HEK293 (cell line): ENCODE measurements at regions not wholly inside any gene's neighbourhood (a gene's known extent, or its start where the extent isn't known, plus 50 kb on each side); places are given as distances from the start of the nearest gene placed in this dataset.

Experiments used
- CTCF ChIA-PET: fragments of 350-600 bp; formaldehyde crosslinking; extraction: SDS; loops from one replicate; lab custom pipeline; 2021; ENCODE audit warnings: antibody characterized with exemption; lab: Yijun Ruan, JAX
- POLR2A ChIA-PET: fragments of 300-600 bp; formaldehyde crosslinking; extraction: SDS; loops from one replicate; lab custom pipeline; 2020; ENCODE audit warnings: antibody characterized with exemption, inconsistent platforms; lab: Yijun Ruan, JAX
- H3K27ac ChIP-seq: fragments of 200-500 bp; sonication (Bioruptor generic); 2 replicates; pipeline ENCODE4 v1.5.1; 2014; ENCODE audit warnings: low read depth, low read length, control low read depth, inconsistent platforms; ENCODE audit errors: extremely low read depth
- H3K36me3 ChIP-seq, 2 experiments: fragments of 200-500 bp in 1 of 2; sonication (Bioruptor generic) in 1 of 2; 1 replicate in 1 of 2; 2 replicates in 1 of 2; pipeline ENCODE4 v1.5.1; 2014 to 2017; ENCODE audit warnings: inconsistent platforms in 2 of 2, low read length in 2 of 2; ENCODE audit not compliant: control insufficient read depth in 2 of 2, insufficient read depth in 1 of 2
- H3K4me1 ChIP-seq: fragments of 200-500 bp; sonication (Bioruptor generic); 2 replicates; pipeline ENCODE4 v1.5.1; 2014; ENCODE audit warnings: mild to moderate bottlenecking, low read length, inconsistent platforms; ENCODE audit not compliant: control insufficient read depth, insufficient read depth
- H3K4me3 ChIP-seq: 2 replicates; pipeline ENCODE4 v1.5.1; 2011; ENCODE audit warnings: low read depth, mild to moderate bottlenecking, control low read depth, low read length, moderate library complexity
- H3K9me3 ChIP-seq: fragments of 200-500 bp; sonication (Bioruptor generic); 2 replicates; pipeline ENCODE4 v1.5.1; 2014; ENCODE audit warnings: low read depth, low read length, inconsistent platforms; ENCODE audit not compliant: control insufficient read depth, insufficient read depth
- BCL11A ChIP-seq: fragments of 450-650 bp; formaldehyde crosslinking; IDR thresholded peaks from 2 replicates; pipeline ENCODE4 v1.5.1; 2016; ENCODE audit warnings: low read depth, missing biosample characterization, missing genetic modification characterization
- MEIS1 ChIP-seq: sonication (generic); formaldehyde crosslinking; IDR thresholded peaks from 2 replicates; pipeline ENCODE4 v1.8.1; 2022; ENCODE audit warnings: missing genetic modification reagents, mild to moderate bottlenecking, borderline replicate concordance
- MYNN ChIP-seq: fragments of 450-650 bp; formaldehyde crosslinking; IDR thresholded peaks from 2 replicates; pipeline ENCODE4 v1.5.1; 2016; ENCODE audit warnings: missing biosample characterization, missing genetic modification characterization, borderline replicate concordance
- SCRT2 ChIP-seq: fragments of 450-650 bp; formaldehyde crosslinking; IDR thresholded peaks from 2 replicates; pipeline ENCODE4 v1.5.1; 2016; ENCODE audit warnings: missing biosample characterization, missing genetic modification characterization
- YY1 ChIP-seq: fragments of 450-650 bp; formaldehyde crosslinking; IDR thresholded peaks from 2 replicates; pipeline ENCODE4 v1.5.1; 2018; ENCODE audit warnings: missing biosample characterization, missing genetic modification characterization
- ZNF133 ChIP-seq: fragments of 450-650 bp; formaldehyde crosslinking; IDR thresholded peaks from 2 replicates; pipeline ENCODE4 v1.5.1; 2016; ENCODE audit warnings: missing biosample characterization, missing genetic modification characterization
- ZNF202 ChIP-seq: fragments of 450-650 bp; formaldehyde crosslinking; IDR thresholded peaks from 2 replicates; pipeline ENCODE4 v1.5.1; 2016; ENCODE audit warnings: missing biosample characterization, missing genetic modification characterization, borderline replicate concordance
- ZNF302 ChIP-seq: fragments of 450-650 bp; formaldehyde crosslinking; IDR thresholded peaks from 2 replicates; pipeline ENCODE4 v1.5.1; 2016; ENCODE audit warnings: missing biosample characterization, missing genetic modification characterization, low read depth
- ZNF311 ChIP-seq: fragments of 450-650 bp; formaldehyde crosslinking; IDR thresholded peaks from 2 replicates; pipeline ENCODE4 v1.5.1; 2017; ENCODE audit warnings: missing biosample characterization, missing genetic modification characterization, borderline replicate concordance
- ZNF341 ChIP-seq: fragments of 450-650 bp; formaldehyde crosslinking; IDR thresholded peaks from 2 replicates; pipeline ENCODE4; 2016; ENCODE audit warnings: low read depth, missing biosample characterization, missing genetic modification characterization
- ZNF521 ChIP-seq: fragments of 450-650 bp; formaldehyde crosslinking; IDR thresholded peaks from 2 replicates; pipeline ENCODE4 v1.5.1; 2017; ENCODE audit warnings: missing biosample characterization, mild to moderate bottlenecking, missing genetic modification characterization
- ZNF558 ChIP-seq: fragments of 450-650 bp; formaldehyde crosslinking; IDR thresholded peaks from 2 replicates; pipeline ENCODE4 v1.5.1; 2016; ENCODE audit warnings: missing biosample characterization, missing genetic modification characterization
- ZNF792 ChIP-seq: fragments of 450-650 bp; formaldehyde crosslinking; IDR thresholded peaks from 2 replicates; pipeline ENCODE4 v1.5.1; 2016; ENCODE audit warnings: missing biosample characterization, missing genetic modification characterization
- ZXDB ChIP-seq: fragments of 450-650 bp; formaldehyde crosslinking; IDR thresholded peaks from 2 replicates; pipeline ENCODE4 v1.5.1; 2016; ENCODE audit warnings: missing biosample characterization, missing genetic modification characterization
- TF ChIP-seq, protein P1 (sequence below): fragments of 450-650 bp; formaldehyde crosslinking; IDR thresholded peaks from 2 replicates; pipeline ENCODE4 v1.5.1; 2017; ENCODE audit warnings: missing biosample characterization, missing genetic modification characterization
- TF ChIP-seq, protein P2 (sequence below): fragments of 450-650 bp; formaldehyde crosslinking; IDR thresholded peaks from 2 replicates; pipeline ENCODE4 v1.5.1; 2016; ENCODE audit warnings: missing biosample characterization, missing genetic modification characterization
- TF ChIP-seq, protein P3 (sequence below): fragments of 450-650 bp; formaldehyde crosslinking; IDR thresholded peaks from 2 replicates; pipeline ENCODE4 v1.5.1; 2016; ENCODE audit warnings: missing biosample characterization, missing genetic modification characterization
- TF ChIP-seq, protein P4 (sequence below): fragments of 450-650 bp; formaldehyde crosslinking; IDR thresholded peaks from 2 replicates; pipeline ENCODE4 v1.5.1; 2016; ENCODE audit warnings: missing biosample characterization, missing genetic modification characterization
- TF ChIP-seq, protein P5 (sequence below): IDR thresholded peaks from 2 replicates; pipeline ENCODE4 v1.6.1; 2011; ENCODE audit warnings: mild to moderate bottlenecking, low read depth, low read length, borderline replicate concordance
- TF ChIP-seq, protein P6 (sequence below): sonication (generic); formaldehyde crosslinking; IDR thresholded peaks from 2 replicates; pipeline ENCODE4 v1.8.1; 2022; ENCODE audit warnings: mild to moderate bottlenecking, moderate library complexity, missing genetic modification reagents
- TF ChIP-seq, protein P7 (sequence below): fragments of 450-650 bp; formaldehyde crosslinking; IDR thresholded peaks from 2 replicates; pipeline ENCODE4 v1.5.1; 2016; ENCODE audit warnings: missing biosample characterization, missing genetic modification characterization, low read depth

DNA sequence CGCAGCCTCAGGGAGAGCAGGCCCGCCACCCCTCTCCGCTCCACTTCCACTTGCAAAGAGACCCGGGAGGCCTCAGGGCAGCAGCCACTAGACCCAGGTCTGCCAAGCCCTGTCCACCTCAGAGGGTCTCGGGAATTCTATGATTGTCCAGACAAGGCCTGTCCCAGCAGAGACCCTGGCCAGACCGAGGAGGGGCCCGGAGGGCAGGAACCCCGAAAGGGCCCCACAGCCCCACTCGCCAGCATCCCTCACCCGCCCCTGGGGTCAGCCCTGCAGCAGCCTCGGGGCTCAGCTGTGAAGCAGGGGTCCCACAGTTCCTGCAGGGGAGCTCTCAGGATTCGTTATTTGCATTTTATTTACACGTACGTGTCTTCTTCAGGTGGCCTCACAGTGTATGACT, 269.5 kb downstream of the EIPR1 start:
- Histone ChIP-seq H3K4me1 (peaks cover 4% of the 10 kb centered on the region), H3K36me3 (no peaks in the 10 kb centered on the region), H3K9me3 (no peaks in the 10 kb centered on the region), H3K4me3 (no peak overlapping the region), H3K27ac (no peak overlapping the region)
- CTCF ChIA-PET, result no interaction called here
- POLR2A ChIA-PET, result no interaction called here
- TF ChIP-seq, protein P1, sequence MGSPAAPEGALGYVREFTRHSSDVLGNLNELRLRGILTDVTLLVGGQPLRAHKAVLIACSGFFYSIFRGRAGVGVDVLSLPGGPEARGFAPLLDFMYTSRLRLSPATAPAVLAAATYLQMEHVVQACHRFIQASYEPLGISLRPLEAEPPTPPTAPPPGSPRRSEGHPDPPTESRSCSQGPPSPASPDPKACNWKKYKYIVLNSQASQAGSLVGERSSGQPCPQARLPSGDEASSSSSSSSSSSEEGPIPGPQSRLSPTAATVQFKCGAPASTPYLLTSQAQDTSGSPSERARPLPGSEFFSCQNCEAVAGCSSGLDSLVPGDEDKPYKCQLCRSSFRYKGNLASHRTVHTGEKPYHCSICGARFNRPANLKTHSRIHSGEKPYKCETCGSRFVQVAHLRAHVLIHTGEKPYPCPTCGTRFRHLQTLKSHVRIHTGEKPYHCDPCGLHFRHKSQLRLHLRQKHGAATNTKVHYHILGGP (tag by site-specific recombination), result no peak
- TF ChIP-seq, protein P2, sequence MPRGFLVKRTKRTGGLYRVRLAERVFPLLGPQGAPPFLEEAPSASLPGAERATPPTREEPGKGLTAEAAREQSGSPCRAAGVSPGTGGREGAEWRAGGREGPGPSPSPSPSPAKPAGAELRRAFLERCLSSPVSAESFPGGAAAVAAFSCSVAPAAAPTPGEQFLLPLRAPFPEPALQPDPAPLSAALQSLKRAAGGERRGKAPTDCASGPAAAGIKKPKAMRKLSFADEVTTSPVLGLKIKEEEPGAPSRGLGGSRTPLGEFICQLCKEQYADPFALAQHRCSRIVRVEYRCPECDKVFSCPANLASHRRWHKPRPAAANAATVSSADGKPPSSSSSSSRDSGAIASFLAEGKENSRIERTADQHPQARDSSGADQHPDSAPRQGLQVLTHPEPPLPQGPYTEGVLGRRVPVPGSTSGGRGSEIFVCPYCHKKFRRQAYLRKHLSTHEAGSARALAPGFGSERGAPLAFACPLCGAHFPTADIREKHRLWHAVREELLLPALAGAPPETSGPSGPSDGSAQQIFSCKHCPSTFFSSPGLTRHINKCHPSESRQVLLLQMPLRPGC (tag by site-specific recombination), result no peak
- TF ChIP-seq, protein P3, sequence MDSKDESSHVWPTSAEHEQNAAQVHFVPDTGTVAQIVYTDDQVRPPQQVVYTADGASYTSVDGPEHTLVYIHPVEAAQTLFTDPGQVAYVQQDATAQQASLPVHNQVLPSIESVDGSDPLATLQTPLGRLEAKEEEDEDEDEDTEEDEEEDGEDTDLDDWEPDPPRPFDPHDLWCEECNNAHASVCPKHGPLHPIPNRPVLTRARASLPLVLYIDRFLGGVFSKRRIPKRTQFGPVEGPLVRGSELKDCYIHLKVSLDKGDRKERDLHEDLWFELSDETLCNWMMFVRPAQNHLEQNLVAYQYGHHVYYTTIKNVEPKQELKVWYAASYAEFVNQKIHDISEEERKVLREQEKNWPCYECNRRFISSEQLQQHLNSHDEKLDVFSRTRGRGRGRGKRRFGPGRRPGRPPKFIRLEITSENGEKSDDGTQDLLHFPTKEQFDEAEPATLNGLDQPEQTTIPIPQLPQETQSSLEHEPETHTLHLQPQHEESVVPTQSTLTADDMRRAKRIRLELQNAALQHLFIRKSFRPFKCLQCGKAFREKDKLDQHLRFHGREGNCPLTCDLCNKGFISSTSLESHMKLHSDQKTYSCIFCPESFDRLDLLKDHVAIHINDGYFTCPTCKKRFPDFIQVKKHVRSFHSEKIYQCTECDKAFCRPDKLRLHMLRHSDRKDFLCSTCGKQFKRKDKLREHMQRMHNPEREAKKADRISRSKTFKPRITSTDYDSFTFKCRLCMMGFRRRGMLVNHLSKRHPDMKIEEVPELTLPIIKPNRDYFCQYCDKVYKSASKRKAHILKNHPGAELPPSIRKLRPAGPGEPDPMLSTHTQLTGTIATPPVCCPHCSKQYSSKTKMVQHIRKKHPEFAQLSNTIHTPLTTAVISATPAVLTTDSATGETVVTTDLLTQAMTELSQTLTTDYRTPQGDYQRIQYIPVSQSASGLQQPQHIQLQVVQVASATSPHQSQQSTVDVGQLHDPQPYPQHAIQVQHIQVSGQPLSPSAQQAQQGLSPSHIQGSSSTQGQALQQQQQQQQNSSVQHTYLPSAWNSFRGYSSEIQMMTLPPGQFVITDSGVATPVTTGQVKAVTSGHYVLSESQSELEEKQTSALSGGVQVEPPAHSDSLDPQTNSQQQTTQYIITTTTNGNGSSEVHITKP (tag by site-specific recombination), result no peak
- TF ChIP-seq YY1 (tag by site-specific recombination) (no peak), MYNN (no peak), ZNF792 (tag by site-specific recombination) (no peak), ZNF302 (no peak), ZNF558 (tag by site-specific recombination) (no peak), ZNF202 (no peak), ZXDB (tag by site-specific recombination) (no peak), BCL11A (no peak), MEIS1 (CRISPR knock-in tag) (no peak), ZNF341 (tag by site-specific recombination) (no peak)
- TF ChIP-seq, protein P4, sequence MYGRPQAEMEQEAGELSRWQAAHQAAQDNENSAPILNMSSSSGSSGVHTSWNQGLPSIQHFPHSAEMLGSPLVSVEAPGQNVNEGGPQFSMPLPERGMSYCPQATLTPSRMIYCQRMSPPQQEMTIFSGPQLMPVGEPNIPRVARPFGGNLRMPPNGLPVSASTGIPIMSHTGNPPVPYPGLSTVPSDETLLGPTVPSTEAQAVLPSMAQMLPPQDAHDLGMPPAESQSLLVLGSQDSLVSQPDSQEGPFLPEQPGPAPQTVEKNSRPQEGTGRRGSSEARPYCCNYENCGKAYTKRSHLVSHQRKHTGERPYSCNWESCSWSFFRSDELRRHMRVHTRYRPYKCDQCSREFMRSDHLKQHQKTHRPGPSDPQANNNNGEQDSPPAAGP (tag by site-specific recombination), result no peak
- TF ChIP-seq, protein P5, sequence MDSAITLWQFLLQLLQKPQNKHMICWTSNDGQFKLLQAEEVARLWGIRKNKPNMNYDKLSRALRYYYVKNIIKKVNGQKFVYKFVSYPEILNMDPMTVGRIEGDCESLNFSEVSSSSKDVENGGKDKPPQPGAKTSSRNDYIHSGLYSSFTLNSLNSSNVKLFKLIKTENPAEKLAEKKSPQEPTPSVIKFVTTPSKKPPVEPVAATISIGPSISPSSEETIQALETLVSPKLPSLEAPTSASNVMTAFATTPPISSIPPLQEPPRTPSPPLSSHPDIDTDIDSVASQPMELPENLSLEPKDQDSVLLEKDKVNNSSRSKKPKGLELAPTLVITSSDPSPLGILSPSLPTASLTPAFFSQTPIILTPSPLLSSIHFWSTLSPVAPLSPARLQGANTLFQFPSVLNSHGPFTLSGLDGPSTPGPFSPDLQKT, result no peak

DNA sequence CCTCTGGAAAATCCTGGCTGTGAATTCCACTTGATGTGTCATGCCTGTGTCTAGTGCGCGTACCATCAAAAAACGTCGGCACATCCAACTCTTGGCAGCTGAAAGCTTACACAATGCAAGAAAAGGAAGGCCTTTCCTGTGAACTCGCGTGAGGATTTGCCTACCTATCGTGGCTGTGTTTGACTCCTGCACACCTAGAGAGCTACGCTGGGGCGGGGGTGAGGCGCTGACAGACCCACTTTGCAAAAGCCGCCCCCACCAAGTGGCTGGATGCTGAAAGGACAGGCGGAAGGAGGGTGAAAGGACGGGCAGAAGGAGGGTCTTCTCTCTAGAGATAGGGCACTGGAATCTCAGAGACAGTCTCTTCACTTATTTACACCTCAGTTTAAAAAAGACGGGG, 270.1 kb downstream of the EIPR1 start:
- no peaks in the 10 kb centered on the region for H3K36me3 ChIP-seq
- ChIA-PET POLR2A (no interaction called here), CTCF (no interaction called here)
- no peaks in the 10 kb centered on the region for H3K9me3 ChIP-seq
- peaks cover 4% of the 10 kb centered on the region for H3K4me1 ChIP-seq
- no peak overlapping the region for H3K4me3 ChIP-seq
- no peak overlapping the region for H3K27ac ChIP-seq
- TF ChIP-seq, protein P6, sequence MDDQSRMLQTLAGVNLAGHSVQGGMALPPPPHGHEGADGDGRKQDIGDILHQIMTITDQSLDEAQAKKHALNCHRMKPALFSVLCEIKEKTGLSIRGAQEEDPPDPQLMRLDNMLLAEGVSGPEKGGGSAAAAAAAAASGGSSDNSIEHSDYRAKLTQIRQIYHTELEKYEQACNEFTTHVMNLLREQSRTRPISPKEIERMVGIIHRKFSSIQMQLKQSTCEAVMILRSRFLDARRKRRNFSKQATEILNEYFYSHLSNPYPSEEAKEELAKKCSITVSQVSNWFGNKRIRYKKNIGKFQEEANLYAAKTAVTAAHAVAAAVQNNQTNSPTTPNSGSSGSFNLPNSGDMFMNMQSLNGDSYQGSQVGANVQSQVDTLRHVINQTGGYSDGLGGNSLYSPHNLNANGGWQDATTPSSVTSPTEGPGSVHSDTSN, result no peak
- no peak for TF ChIP-seq ZNF311 (tag by site-specific recombination)
- TF ChIP-seq ZNF521 (tag by site-specific recombination), result no peak
- no peak for TF ChIP-seq ZNF133 (tag by site-specific recombination)
- no peak for TF ChIP-seq SCRT2 (tag by site-specific recombination)
- no peak for TF ChIP-seq MEIS1 (CRISPR knock-in tag)
- TF ChIP-seq, protein P7, sequence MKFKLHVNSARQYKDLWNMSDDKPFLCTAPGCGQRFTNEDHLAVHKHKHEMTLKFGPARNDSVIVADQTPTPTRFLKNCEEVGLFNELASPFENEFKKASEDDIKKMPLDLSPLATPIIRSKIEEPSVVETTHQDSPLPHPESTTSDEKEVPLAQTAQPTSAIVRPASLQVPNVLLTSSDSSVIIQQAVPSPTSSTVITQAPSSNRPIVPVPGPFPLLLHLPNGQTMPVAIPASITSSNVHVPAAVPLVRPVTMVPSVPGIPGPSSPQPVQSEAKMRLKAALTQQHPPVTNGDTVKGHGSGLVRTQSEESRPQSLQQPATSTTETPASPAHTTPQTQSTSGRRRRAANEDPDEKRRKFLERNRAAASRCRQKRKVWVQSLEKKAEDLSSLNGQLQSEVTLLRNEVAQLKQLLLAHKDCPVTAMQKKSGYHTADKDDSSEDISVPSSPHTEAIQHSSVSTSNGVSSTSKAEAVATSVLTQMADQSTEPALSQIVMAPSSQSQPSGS (tag by site-specific recombination), result no peak
